ENCODE measurements at regions not wholly inside any gene's neighbourhood (a gene's known extent, or its start where the extent isn't known, plus 50 kb on each side); places are given as distances from the start of the nearest gene placed in this dataset.

DNA sequence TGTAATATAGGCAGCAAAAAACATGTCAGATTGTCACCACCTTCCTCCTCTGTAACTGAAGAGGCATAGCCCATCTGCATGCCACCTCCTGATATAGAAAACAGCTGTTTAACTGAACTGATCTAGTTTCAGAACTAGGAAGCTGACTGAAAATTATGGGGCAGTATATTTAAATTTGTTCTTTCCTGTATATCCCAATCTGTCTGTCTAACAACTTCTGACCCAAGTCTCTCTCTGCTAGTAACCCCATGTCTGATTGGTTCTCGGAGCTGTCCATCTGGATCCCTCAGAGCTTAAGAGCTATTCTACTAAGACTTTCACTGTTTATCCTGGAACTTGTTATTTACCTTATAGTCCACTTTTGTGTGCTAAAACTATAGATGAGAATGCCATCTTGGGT lies 68.2 kb upstream of the SLC35G4 start:
- TF ChIP-seq, protein P1, sequence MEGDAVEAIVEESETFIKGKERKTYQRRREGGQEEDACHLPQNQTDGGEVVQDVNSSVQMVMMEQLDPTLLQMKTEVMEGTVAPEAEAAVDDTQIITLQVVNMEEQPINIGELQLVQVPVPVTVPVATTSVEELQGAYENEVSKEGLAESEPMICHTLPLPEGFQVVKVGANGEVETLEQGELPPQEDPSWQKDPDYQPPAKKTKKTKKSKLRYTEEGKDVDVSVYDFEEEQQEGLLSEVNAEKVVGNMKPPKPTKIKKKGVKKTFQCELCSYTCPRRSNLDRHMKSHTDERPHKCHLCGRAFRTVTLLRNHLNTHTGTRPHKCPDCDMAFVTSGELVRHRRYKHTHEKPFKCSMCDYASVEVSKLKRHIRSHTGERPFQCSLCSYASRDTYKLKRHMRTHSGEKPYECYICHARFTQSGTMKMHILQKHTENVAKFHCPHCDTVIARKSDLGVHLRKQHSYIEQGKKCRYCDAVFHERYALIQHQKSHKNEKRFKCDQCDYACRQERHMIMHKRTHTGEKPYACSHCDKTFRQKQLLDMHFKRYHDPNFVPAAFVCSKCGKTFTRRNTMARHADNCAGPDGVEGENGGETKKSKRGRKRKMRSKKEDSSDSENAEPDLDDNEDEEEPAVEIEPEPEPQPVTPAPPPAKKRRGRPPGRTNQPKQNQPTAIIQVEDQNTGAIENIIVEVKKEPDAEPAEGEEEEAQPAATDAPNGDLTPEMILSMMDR (conservative IDR thresholded peaks at IDR 0.05): no peak
- no peak for TF ChIP-seq ZFX (IDR thresholded peaks at IDR 0.05)
